ENCODE measurements at regions not wholly inside any gene's neighbourhood (a gene's known extent, or its start where the extent isn't known, plus 50 kb on each side); places are given as distances from the start of the nearest gene placed in this dataset.
"Not testable (repeated sequence)": the region's sequence is repeated elsewhere in the genome, so short reads cannot be mapped to it uniquely, and the experiment has no call there.

- DNase-seq (ENCODE audit: low spot score), result no peak
Measured at GRCh38 chr4:189822326-189822725, 118.3 kb upstream of the FRG1 start.

GRCh38 chr4:189823591-189823990, 117.1 kb upstream of the FRG1 start:
- DNase-seq (ENCODE audit: low spot score), result peak; percentile 95

GRCh38 chr4:189825466-189825865, 115.2 kb upstream of the FRG1 start:
- DNase-seq (ENCODE audit: low spot score), result no peak

GRCh38 chr4:189826657-189827056, 114.0 kb upstream of the FRG1 start:
- DNase-seq (ENCODE audit: low spot score), result no peak

- DNase-seq (ENCODE audit: low spot score), result no peak
Measured at GRCh38 chr4:189828081-189828697, 112.5 kb upstream of the FRG1 start.

- no peak for DNase-seq (ENCODE audit: low spot score)
Measured at GRCh38 chr4:189832528-189832927, 108.1 kb upstream of the FRG1 start.

GRCh38 chr4:189834616-189835015, 106.1 kb upstream of the FRG1 start:
- no peak for DNase-seq (ENCODE audit: low spot score)

- no peak for DNase-seq (ENCODE audit: low spot score)
Measured at GRCh38 chr4:189835505-189835904, 105.2 kb upstream of the FRG1 start.

GRCh38 chr4:189837471-189837870, 103.2 kb upstream of the FRG1 start:
- DNase-seq (ENCODE audit: low spot score), result no peak

- no peak for DNase-seq (ENCODE audit: low spot score)
Measured at GRCh38 chr4:189838821-189839497, 101.7 kb upstream of the FRG1 start.

GRCh38 chr4:189840356-189840755, 100.3 kb upstream of the FRG1 start:
- DNase-seq (ENCODE audit: low spot score), result no peak

GRCh38 chr4:189843413-189844009, 97.2 kb upstream of the FRG1 start:
- DNase-seq (ENCODE audit: low spot score), result no peak

GRCh38 chr4:189845145-189845846, 95.4 kb upstream of the FRG1 start:
- no peak for DNase-seq (ENCODE audit: low spot score)

- not testable (repeated sequence) for DNase-seq (ENCODE audit: low spot score)
Measured at GRCh38 chr4:189846094-189846493, 94.6 kb upstream of the FRG1 start.

GRCh38 chr4:189846608-189847007, 94.1 kb upstream of the FRG1 start:
- not testable (repeated sequence) for DNase-seq (ENCODE audit: low spot score)

GRCh38 chr4:189848672-189849071, 92.0 kb upstream of the FRG1 start:
- DNase-seq (ENCODE audit: low spot score), result not testable (repeated sequence)

- no peak for DNase-seq (ENCODE audit: low spot score)
Measured at GRCh38 chr4:189850239-189850856, 90.3 kb upstream of the FRG1 start.

GRCh38 chr4:189858435-189858834, 82.2 kb upstream of the FRG1 start:
- no peak for DNase-seq (ENCODE audit: low spot score)

- no peak for DNase-seq (ENCODE audit: low spot score)
Measured at GRCh38 chr4:189861101-189861500, 79.6 kb upstream of the FRG1 start.

GRCh38 chr4:189869236-189869635, 71.4 kb upstream of the FRG1 start:
- no peak for DNase-seq (ENCODE audit: low spot score)

GRCh38 chr4:189870511-189871234, 70.0 kb upstream of the FRG1 start:
- DNase-seq (ENCODE audit: low spot score), result no peak

- no peak for DNase-seq (ENCODE audit: low spot score)
Measured at GRCh38 chr4:189874591-189874990, 66.1 kb upstream of the FRG1 start.

Data from globus pallidus (tissue), 1 donor.